Forelimb muscle (tissue), 1 donor: ENCODE measurements at regions not wholly inside any gene's neighbourhood (a gene's known extent, or its start where the extent isn't known, plus 50 kb on each side); places are given as distances from the start of the nearest gene placed in this dataset.
"Not testable (repeated sequence)": the region's sequence is repeated elsewhere in the genome, so short reads cannot be mapped to it uniquely, and the experiment has no call there.

Source experiments
- DNase-seq: peaks from one replicate; pipeline ENCODE4 v3.0.0-alpha.2; 2013; ENCODE audit warnings: low read depth

GRCh38 chr7:79953130-79953529 is 181.5 kb upstream of the GNAI1 start:
- DNase-seq: no peak

GRCh38 chr7:79952399-79952798 is 182.2 kb upstream of the GNAI1 start:
- no peak for DNase-seq

- no peak for DNase-seq
These were observed 183.2 kb upstream of the GNAI1 start for GRCh38 chr7:79951415-79951814.

GRCh38 chr7:79949778-79950177 is 184.9 kb upstream of the GNAI1 start:
- no peak for DNase-seq

- no peak for DNase-seq
These were observed 198.2 kb upstream of the GNAI1 start for GRCh38 chr7:79936281-79936983.

GRCh38 chr7:79934727-79935126 is 199.9 kb upstream of the GNAI1 start:
- DNase-seq: no peak

GRCh38 chr7:79933144-79933543 is 201.5 kb upstream of the GNAI1 start:
- no peak for DNase-seq

- DNase-seq: no peak
These were observed 204.0 kb upstream of the GNAI1 start for GRCh38 chr7:79930604-79931003.

GRCh38 chr7:79927116-79927515 is 207.5 kb upstream of the GNAI1 start:
- DNase-seq: no peak

- DNase-seq: no peak
These were observed 210.7 kb upstream of the GNAI1 start for GRCh38 chr7:79923953-79924352.

- DNase-seq: no peak
These were observed 211.7 kb upstream of the GNAI1 start for GRCh38 chr7:79922894-79923293.

GRCh38 chr7:79921976-79922375 is 212.7 kb upstream of the GNAI1 start:
- no peak for DNase-seq

- not testable (repeated sequence) for DNase-seq
These were observed 216.0 kb upstream of the GNAI1 start for GRCh38 chr7:79918632-79919031.

- not testable (repeated sequence) for DNase-seq
These were observed 219.3 kb upstream of the GNAI1 start for GRCh38 chr7:79915346-79915745.

- DNase-seq: no peak
These were observed 222.4 kb upstream of the GNAI1 start for GRCh38 chr7:79912213-79912633.

GRCh38 chr7:79911420-79911819 is 223.2 kb upstream of the GNAI1 start:
- no peak for DNase-seq

- no peak for DNase-seq
These were observed 225.5 kb upstream of the GNAI1 start for GRCh38 chr7:79909176-79909575.

GRCh38 chr7:79897166-79897565 is 237.5 kb upstream of the GNAI1 start:
- no peak for DNase-seq

- no peak for DNase-seq
These were observed 240.6 kb upstream of the GNAI1 start for GRCh38 chr7:79893991-79894390.

- DNase-seq: no peak
These were observed 251.7 kb upstream of the GNAI1 start for GRCh38 chr7:79882922-79883321.

- no peak for DNase-seq
These were observed 254.3 kb upstream of the GNAI1 start for GRCh38 chr7:79880312-79880711.

GRCh38 chr7:79877874-79878465 is 256.7 kb upstream of the GNAI1 start:
- DNase-seq: no peak

GRCh38 chr7:79876848-79877252 is 257.8 kb upstream of the GNAI1 start:
- DNase-seq: no peak

GRCh38 chr7:79874797-79875196 is 259.8 kb upstream of the GNAI1 start:
- DNase-seq: no peak
